H9 (cell line): ENCODE measurements at regions not wholly inside any gene's neighbourhood (a gene's known extent, or its start where the extent isn't known, plus 50 kb on each side); places are given as distances from the start of the nearest gene placed in this dataset.

Experiments used
- DNase-seq: peaks from one replicate; pipeline ENCODE4 v3.0.0-alpha.2; 2017
- H2AFZ ChIP-seq: one replicate; pipeline ENCODE4 v1.6.1; 2013; ENCODE audit warnings: mild to moderate bottlenecking, low read length, control low read depth, moderate library complexity
- H2AK5ac ChIP-seq: 2 replicates; pipeline ENCODE4 v1.6.1; 2013; ENCODE audit warnings: low read length, control low read depth, mixed read lengths; ENCODE audit not compliant: insufficient read length
- H2BK120ac ChIP-seq: one replicate; pipeline ENCODE4 v1.6.1; 2013; ENCODE audit warnings: low read depth, mild to moderate bottlenecking, low read length, control low read depth, inconsistent platforms; ENCODE audit not compliant: poor library complexity, severe bottlenecking
- H2BK12ac ChIP-seq: 2 replicates; pipeline ENCODE4 v1.6.1; 2013; ENCODE audit warnings: low read length, control low read depth, mixed read lengths, low read depth; ENCODE audit not compliant: insufficient read length
- H2BK15ac ChIP-seq: 2 replicates; pipeline ENCODE4 v1.6.1; 2013; ENCODE audit warnings: low read depth, low read length, control low read depth
- H2BK20ac ChIP-seq: one replicate; pipeline ENCODE4 v1.6.1; 2013; ENCODE audit warnings: low read depth, mild to moderate bottlenecking, low read length, control low read depth, inconsistent platforms; ENCODE audit not compliant: poor library complexity, severe bottlenecking
- H2BK5ac ChIP-seq: 2 replicates; pipeline ENCODE4 v1.6.1; 2013; ENCODE audit warnings: low read length, control low read depth, mixed read lengths; ENCODE audit not compliant: insufficient read length
- H3K14ac ChIP-seq: 2 replicates; pipeline ENCODE4 v1.6.1; 2013; ENCODE audit warnings: low read length, control low read depth; ENCODE audit not compliant: insufficient read depth
- H3K18ac ChIP-seq: 2 replicates; pipeline ENCODE4 v1.6.1; 2013; ENCODE audit warnings: low read depth, mild to moderate bottlenecking, mixed read lengths, low read length, control low read depth; ENCODE audit not compliant: insufficient read length
- H3K23ac ChIP-seq: 2 replicates; pipeline ENCODE4 v1.6.1; 2013; ENCODE audit warnings: low read length, control low read depth, mixed read lengths, low read depth; ENCODE audit not compliant: insufficient read length
- H3K23me2 ChIP-seq: 2 replicates; pipeline ENCODE4 v1.6.1; 2013; ENCODE audit warnings: low read depth, mild to moderate bottlenecking, mixed read lengths, low read length, control low read depth; ENCODE audit not compliant: insufficient read length, poor library complexity, severe bottlenecking
- H3K27ac ChIP-seq: 2 replicates; pipeline ENCODE4 v1.5.1; 2013; ENCODE audit warnings: low read length, control low read depth, mixed read lengths, low read depth; ENCODE audit not compliant: insufficient read length
- H3K27me3 ChIP-seq: 2 replicates; pipeline ENCODE4 v1.6.1; 2013; ENCODE audit warnings: low read length, control low read depth, inconsistent platforms; ENCODE audit not compliant: insufficient read depth
- H3K4ac ChIP-seq: 2 replicates; pipeline ENCODE4 v1.6.1; 2013; ENCODE audit warnings: low read depth, mild to moderate bottlenecking, control low read depth, inconsistent platforms, low read length, moderate library complexity
- H3K4me1 ChIP-seq: 2 replicates; pipeline ENCODE4 v1.6.1; 2013; ENCODE audit warnings: low read length, control low read depth, inconsistent platforms; ENCODE audit not compliant: insufficient read depth
- H3K4me2 ChIP-seq: 2 replicates; pipeline ENCODE4 v1.6.1; 2013; ENCODE audit warnings: low read length, control low read depth, mixed read lengths; ENCODE audit not compliant: insufficient read length, insufficient read depth
- H3K56ac ChIP-seq: 2 replicates; pipeline ENCODE4 v1.6.1; 2013; ENCODE audit warnings: low read depth, mild to moderate bottlenecking, mixed read lengths, low read length, control low read depth; ENCODE audit not compliant: insufficient read length
- H3K79me1 ChIP-seq: 2 replicates; pipeline ENCODE4 v1.6.1; 2013; ENCODE audit warnings: low read depth, mild to moderate bottlenecking, moderate library complexity, low read length, control low read depth, inconsistent platforms; ENCODE audit not compliant: insufficient read depth, poor library complexity, severe bottlenecking
- H3K79me2 ChIP-seq: 2 replicates; pipeline ENCODE4 v1.6.1; 2013; ENCODE audit warnings: low read length, control low read depth, inconsistent platforms; ENCODE audit not compliant: insufficient read depth
- H3K9ac ChIP-seq: 2 replicates; pipeline ENCODE4 v1.6.1; 2013; ENCODE audit warnings: low read length, control low read depth, mixed read lengths; ENCODE audit not compliant: insufficient read length; ENCODE audit errors: extremely low read depth
- H3K9me3 ChIP-seq: one replicate; pipeline ENCODE4 v1.6.1; 2013; ENCODE audit warnings: low read depth, low read length, inconsistent platforms; ENCODE audit not compliant: control insufficient read depth
- H3T11ph ChIP-seq: one replicate; pipeline ENCODE4 v1.6.1; 2013; ENCODE audit warnings: mild to moderate bottlenecking, low read length, control low read depth, inconsistent platforms
- H4K20me1 ChIP-seq: one replicate; pipeline ENCODE4 v1.6.1; 2013; ENCODE audit not compliant: control insufficient read depth, insufficient read length, insufficient read depth
- H4K5ac ChIP-seq: 2 replicates; pipeline ENCODE4 v1.6.1; 2013; ENCODE audit warnings: low read depth, mild to moderate bottlenecking, mixed read lengths, low read length, control low read depth; ENCODE audit not compliant: insufficient read length
- H4K8ac ChIP-seq: replicated peaks from 2 replicates; pipeline ENCODE4 v1.6.1; 2013; ENCODE audit warnings: low read length, control low read depth, mixed read lengths, low read depth; ENCODE audit not compliant: insufficient read length
- H4K91ac ChIP-seq: 2 replicates; pipeline ENCODE4 v1.6.1; 2013; ENCODE audit warnings: low read depth, mild to moderate bottlenecking, moderate library complexity, mixed read lengths, low read length, control low read depth; ENCODE audit not compliant: insufficient read length
- H3K27ac Mint-ChIP-seq, 3 experiments: 2 replicates in 2 of 3; 3 replicates in 1 of 3; pipeline ENCODE4 v1.8.0; 2020 to 2021; ENCODE audit warnings: mixed read lengths in 3 of 3, mild to moderate bottlenecking in 1 of 3, moderate library complexity in 1 of 3
- H3K27me3 Mint-ChIP-seq: 2 replicates; pipeline ENCODE4 v1.8.0; 2021; ENCODE audit warnings: low read depth, mild to moderate bottlenecking, moderate library complexity, mixed read lengths
- H3K36me3 Mint-ChIP-seq, 3 experiments: 2 replicates in 2 of 3; 3 replicates in 1 of 3; pipeline ENCODE4 v1.8.0; 2020 to 2021; ENCODE audit warnings: low read depth in 3 of 3, mixed read lengths in 3 of 3; ENCODE audit not compliant: insufficient read depth in 1 of 3
- H3K4me1 Mint-ChIP-seq, 2 experiments: 2 replicates each; pipeline ENCODE4 v1.8.0; 2020; ENCODE audit warnings: mixed read lengths in 2 of 2
- H3K4me3 Mint-ChIP-seq, 2 experiments: 2 replicates in 1 of 2; 3 replicates in 1 of 2; pipeline ENCODE4 v1.8.0; 2020 to 2021; ENCODE audit warnings: mild to moderate bottlenecking in 2 of 2, mixed read lengths in 2 of 2, moderate library complexity in 1 of 2
- H3K9me3 Mint-ChIP-seq, 2 experiments: 2 replicates in 1 of 2; 3 replicates in 1 of 2; pipeline ENCODE4 v1.8.0; 2020; ENCODE audit warnings: mild to moderate bottlenecking in 2 of 2, mixed read lengths in 2 of 2, moderate library complexity in 1 of 2
- WGBS: extraction: QIAGEN DNeasy Blood & Tissue Kit; methylation state at CpG from one replicate; pipeline ENCODE4 v1.1.7; 2013; ENCODE audit warnings: missing lambda C conversion rate, low lambda C conversion rate, mixed read lengths; ENCODE audit not compliant: insufficient read length; ENCODE audit errors: extremely low coverage; 5-methylcytosine and 5-hydroxymethylcytosine counted together
- TF ChIP-seq, protein P1 (sequence below): fragments of 200-600 bp; sonication (generic); conservative IDR thresholded peaks from 3 replicates; pipeline ENCODE4 v1.8.0; 2021; ENCODE audit warnings: antibody characterized with exemption, mild to moderate bottlenecking

DNA sequence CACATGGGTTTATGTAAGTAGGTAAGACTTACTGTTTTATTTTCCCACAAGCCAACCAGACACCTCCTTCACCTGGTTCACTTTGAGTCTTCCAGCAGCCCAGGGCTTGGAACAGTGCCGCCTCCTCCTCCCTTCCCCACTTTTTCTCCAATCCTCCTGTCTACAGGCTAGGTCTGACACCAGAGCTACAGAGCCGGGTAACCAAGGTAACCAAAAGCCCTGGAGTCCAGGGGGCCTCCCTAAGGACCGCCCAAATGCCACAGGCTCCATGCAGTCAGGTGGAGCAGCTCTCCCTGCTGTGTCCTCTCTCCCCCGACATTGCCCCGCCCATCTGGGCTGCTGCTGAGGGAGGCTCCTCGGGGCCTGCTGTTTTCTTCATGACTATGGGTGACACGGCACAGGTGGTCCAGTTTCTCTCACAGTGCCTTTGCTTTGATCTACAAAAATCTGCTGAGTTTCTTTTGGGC is 138.0 kb upstream of the EFNA5 start:
- no CpG with 5 or more reads among the region's 7 CpGs for WGBS
- Histone ChIP-seq H3K79me2 (no peaks in the 10 kb centered on the region), H3K18ac (no peak overlapping the region), H2AK5ac (no peak overlapping the region), H3K4me2 (peak overlapping the region; percentile 1), H4K8ac (no peak overlapping the region), H2BK5ac (no peak overlapping the region), H2BK20ac (no peak overlapping the region), H3K9ac (no peak overlapping the region), H4K91ac (no peak overlapping the region), H4K5ac (no peak overlapping the region), H2BK12ac (no peak overlapping the region), H4K20me1 (no peaks in the 10 kb centered on the region), H2BK15ac (no peak overlapping the region), H2AFZ (no peak overlapping the region), H3K27ac (no peak overlapping the region), H3K23ac (no peak overlapping the region), H2BK120ac (no peak overlapping the region), H3K79me1 (no peaks in the 10 kb centered on the region), H3K9me3 (no peaks in the 10 kb centered on the region), H3K14ac (no peak overlapping the region), H3K4ac (no peak overlapping the region), H3T11ph (no peak overlapping the region), H3K23me2 (no peaks in the 10 kb centered on the region), H3K56ac (no peak overlapping the region), H3K27me3 (no peaks in the 10 kb centered on the region), H3K4me1 (peaks cover 34% of the 10 kb centered on the region)
- no peak overlapping the region for H3K4me3 Mint-ChIP-seq
- no peaks in the 10 kb centered on the region; a peak in 1 of 5 replicates for H3K9me3 Mint-ChIP-seq
- TF ChIP-seq, protein P1, sequence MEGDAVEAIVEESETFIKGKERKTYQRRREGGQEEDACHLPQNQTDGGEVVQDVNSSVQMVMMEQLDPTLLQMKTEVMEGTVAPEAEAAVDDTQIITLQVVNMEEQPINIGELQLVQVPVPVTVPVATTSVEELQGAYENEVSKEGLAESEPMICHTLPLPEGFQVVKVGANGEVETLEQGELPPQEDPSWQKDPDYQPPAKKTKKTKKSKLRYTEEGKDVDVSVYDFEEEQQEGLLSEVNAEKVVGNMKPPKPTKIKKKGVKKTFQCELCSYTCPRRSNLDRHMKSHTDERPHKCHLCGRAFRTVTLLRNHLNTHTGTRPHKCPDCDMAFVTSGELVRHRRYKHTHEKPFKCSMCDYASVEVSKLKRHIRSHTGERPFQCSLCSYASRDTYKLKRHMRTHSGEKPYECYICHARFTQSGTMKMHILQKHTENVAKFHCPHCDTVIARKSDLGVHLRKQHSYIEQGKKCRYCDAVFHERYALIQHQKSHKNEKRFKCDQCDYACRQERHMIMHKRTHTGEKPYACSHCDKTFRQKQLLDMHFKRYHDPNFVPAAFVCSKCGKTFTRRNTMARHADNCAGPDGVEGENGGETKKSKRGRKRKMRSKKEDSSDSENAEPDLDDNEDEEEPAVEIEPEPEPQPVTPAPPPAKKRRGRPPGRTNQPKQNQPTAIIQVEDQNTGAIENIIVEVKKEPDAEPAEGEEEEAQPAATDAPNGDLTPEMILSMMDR, result no peak
- H3K27ac Mint-ChIP-seq, result no peak overlapping the region
- peaks cover 6% of the 10 kb centered on the region; the same call in 1 of the 2 replicates for H3K27me3 Mint-ChIP-seq
- H3K4me1 Mint-ChIP-seq, result peaks cover 36 to 37% of the 10 kb centered on the region in 2 experiments
- no peaks in the 10 kb centered on the region; a peak in 1 of 7 replicates for H3K36me3 Mint-ChIP-seq
- peak; percentile 96 for DNase-seq
